ENCODE measurements at regions not wholly inside any gene's neighbourhood (a gene's known extent, or its start where the extent isn't known, plus 50 kb on each side); places are given as distances from the start of the nearest gene placed in this dataset.

- no peaks in the 10 kb centered on the region for H3K27me3 ChIP-seq (ENCODE audit: low read depth, low read length)
- H4K20me1 ChIP-seq (ENCODE audit: insufficient read depth, low read length) = no peaks in the 10 kb centered on the region
- no peaks in the 10 kb centered on the region for H3K36me3 ChIP-seq (replicated peaks; ENCODE audit: low read depth, low read length)
- no peaks in the 10 kb centered on the region for H3K9me3 ChIP-seq (ENCODE audit: insufficient read depth, low read length)
- no peak overlapping the region for H3K4me2 ChIP-seq (ENCODE audit: low read length)
- H3K9ac ChIP-seq (ENCODE audit: low read length) = no peak overlapping the region
- no peak overlapping the region for H2AFZ ChIP-seq (ENCODE audit: low read depth, low read length)
- TF ChIP-seq CTCF (IDR thresholded peaks at IDR 0.05; ENCODE audit: low read depth, low read length) (no peak), EZH2phosphoT487 (IDR thresholded peaks at IDR 0.05; ENCODE audit: low read depth) (no peak)
- no peak overlapping the region for H3K27ac ChIP-seq (ENCODE audit: low read length)
- no peak overlapping the region for H3K4me3 ChIP-seq (ENCODE audit: low read length)
- H3K79me2 ChIP-seq (ENCODE audit: low read length) = no peaks in the 10 kb centered on the region
- H3K4me1 ChIP-seq (ENCODE audit: low read length) = peaks cover 6% of the 10 kb centered on the region
Measured at GRCh38 chr12:90499795-90500194, 455.2 kb downstream of the CCER1 start.

GRCh38 chr12:90497923-90498545, 456.9 kb downstream of the CCER1 start:
- Histone ChIP-seq H4K20me1 (ENCODE audit: insufficient read depth, low read length) (no peaks in the 10 kb centered on the region), H3K79me2 (ENCODE audit: low read length) (no peaks in the 10 kb centered on the region), H3K4me2 (ENCODE audit: low read length) (no peak overlapping the region), H3K36me3 (replicated peaks; ENCODE audit: low read depth, low read length) (no peaks in the 10 kb centered on the region), H3K9ac (ENCODE audit: low read length) (no peak overlapping the region), H3K4me3 (ENCODE audit: low read length) (no peak overlapping the region), H3K27me3 (ENCODE audit: low read depth, low read length) (no peaks in the 10 kb centered on the region), H2AFZ (ENCODE audit: low read depth, low read length) (no peak overlapping the region), H3K27ac (ENCODE audit: low read length) (no peak overlapping the region), H3K9me3 (ENCODE audit: insufficient read depth, low read length) (no peaks in the 10 kb centered on the region), H3K4me1 (ENCODE audit: low read length) (peaks cover 6% of the 10 kb centered on the region)
- TF ChIP-seq EZH2phosphoT487 (IDR thresholded peaks at IDR 0.05; ENCODE audit: low read depth) (no peak), CTCF (IDR thresholded peaks at IDR 0.05; ENCODE audit: low read depth, low read length) (no peak)

- TF ChIP-seq CTCF (IDR thresholded peaks at IDR 0.05; ENCODE audit: low read depth, low read length) (no peak), EZH2phosphoT487 (IDR thresholded peaks at IDR 0.05; ENCODE audit: low read depth) (no peak)
- no peaks in the 10 kb centered on the region for H3K27me3 ChIP-seq (ENCODE audit: low read depth, low read length)
- H3K79me2 ChIP-seq (ENCODE audit: low read length) = no peaks in the 10 kb centered on the region
- H3K4me3 ChIP-seq (ENCODE audit: low read length) = no peak overlapping the region
- H3K36me3 ChIP-seq (replicated peaks; ENCODE audit: low read depth, low read length) = no peaks in the 10 kb centered on the region
- H2AFZ ChIP-seq (ENCODE audit: low read depth, low read length) = no peak overlapping the region
- no peak overlapping the region for H3K27ac ChIP-seq (ENCODE audit: low read length)
- no peaks in the 10 kb centered on the region for H3K9me3 ChIP-seq (ENCODE audit: insufficient read depth, low read length)
- no peak overlapping the region for H3K9ac ChIP-seq (ENCODE audit: low read length)
- no peak overlapping the region for H3K4me2 ChIP-seq (ENCODE audit: low read length)
- H4K20me1 ChIP-seq (ENCODE audit: insufficient read depth, low read length) = no peaks in the 10 kb centered on the region
- H3K4me1 ChIP-seq (ENCODE audit: low read length) = no peaks in the 10 kb centered on the region
Measured at GRCh38 chr12:90490355-90490754, 464.6 kb downstream of the CCER1 start.

- H3K27ac ChIP-seq (ENCODE audit: low read length) = no peak overlapping the region
- no peak overlapping the region for H3K9ac ChIP-seq (ENCODE audit: low read length)
- H3K27me3 ChIP-seq (ENCODE audit: low read depth, low read length) = no peaks in the 10 kb centered on the region
- no peaks in the 10 kb centered on the region for H3K79me2 ChIP-seq (ENCODE audit: low read length)
- H3K4me2 ChIP-seq (ENCODE audit: low read length) = no peak overlapping the region
- TF ChIP-seq CTCF (IDR thresholded peaks at IDR 0.05; ENCODE audit: low read depth, low read length) (no peak), EZH2phosphoT487 (IDR thresholded peaks at IDR 0.05; ENCODE audit: low read depth) (no peak)
- H3K9me3 ChIP-seq (ENCODE audit: insufficient read depth, low read length) = no peaks in the 10 kb centered on the region
- no peak overlapping the region for H3K4me3 ChIP-seq (ENCODE audit: low read length)
- no peaks in the 10 kb centered on the region for H4K20me1 ChIP-seq (ENCODE audit: insufficient read depth, low read length)
- H3K4me1 ChIP-seq (ENCODE audit: low read length) = no peaks in the 10 kb centered on the region
- no peaks in the 10 kb centered on the region for H3K36me3 ChIP-seq (replicated peaks; ENCODE audit: low read depth, low read length)
- H2AFZ ChIP-seq (ENCODE audit: low read depth, low read length) = no peak overlapping the region
Measured at GRCh38 chr12:90489141-90489540, 465.8 kb downstream of the CCER1 start.
